ENCODE measurements at regions not wholly inside any gene's neighbourhood (a gene's known extent, or its start where the extent isn't known, plus 50 kb on each side); places are given as distances from the start of the nearest gene placed in this dataset.

DNA sequence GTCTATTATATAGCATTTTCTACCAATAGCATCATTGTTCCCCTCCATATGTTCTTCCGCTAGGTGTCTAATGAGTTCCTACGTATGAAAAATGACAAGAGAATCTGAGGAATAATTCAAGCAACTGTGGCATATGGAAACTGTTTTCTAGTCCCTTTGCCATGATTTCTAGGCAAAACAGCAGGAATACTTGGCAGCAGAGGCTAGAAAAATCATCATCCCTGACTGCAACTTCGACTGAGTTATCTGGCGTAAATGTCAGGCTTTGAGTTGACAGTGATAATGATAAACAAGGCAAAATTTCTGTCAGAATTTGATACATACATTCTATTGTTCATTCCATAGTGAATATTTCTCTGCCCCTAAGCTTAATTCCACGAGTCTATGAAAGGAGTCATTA is 572.8 kb upstream of the USP15 start:
- no peak for DNase-seq

DNA sequence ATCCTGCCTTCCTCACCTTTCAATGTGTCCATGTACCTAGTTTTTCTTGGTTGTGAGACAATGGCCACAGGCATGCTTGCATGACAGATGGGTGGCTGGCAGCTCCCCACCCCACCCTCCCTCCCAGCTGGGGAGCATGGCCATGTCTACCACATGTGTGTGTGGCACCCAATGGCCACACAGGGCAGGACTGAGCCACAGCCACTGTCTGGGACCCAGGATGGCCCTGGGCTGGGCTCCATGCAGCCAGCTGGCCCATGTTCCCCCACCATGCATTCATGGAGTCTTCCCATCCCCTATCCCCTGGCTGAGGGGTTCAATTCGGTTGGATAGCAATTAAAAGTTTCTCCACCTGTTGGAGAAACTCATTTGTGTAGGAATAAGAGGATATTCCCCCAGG is 566.0 kb upstream of the USP15 start:
- no peak for DNase-seq

DNA sequence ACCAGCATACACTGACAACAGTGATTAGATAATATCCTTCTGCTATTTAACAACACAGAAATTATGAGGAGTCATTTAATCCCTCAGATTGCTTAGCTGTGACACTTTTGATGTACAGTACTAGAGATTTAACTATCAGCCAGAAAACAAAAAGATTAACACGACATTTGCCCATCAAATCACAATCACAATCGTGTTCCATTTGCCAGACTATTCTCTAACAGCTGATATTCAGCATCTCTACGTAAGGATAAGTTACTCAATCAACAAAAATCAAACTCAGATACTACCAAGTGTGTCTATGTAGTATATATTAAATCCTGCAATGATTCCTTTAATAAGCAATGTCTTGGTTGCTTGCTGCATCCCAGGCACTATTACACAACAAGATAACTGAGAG is 558.7 kb upstream of the USP15 start:
- no peak for DNase-seq

DNA sequence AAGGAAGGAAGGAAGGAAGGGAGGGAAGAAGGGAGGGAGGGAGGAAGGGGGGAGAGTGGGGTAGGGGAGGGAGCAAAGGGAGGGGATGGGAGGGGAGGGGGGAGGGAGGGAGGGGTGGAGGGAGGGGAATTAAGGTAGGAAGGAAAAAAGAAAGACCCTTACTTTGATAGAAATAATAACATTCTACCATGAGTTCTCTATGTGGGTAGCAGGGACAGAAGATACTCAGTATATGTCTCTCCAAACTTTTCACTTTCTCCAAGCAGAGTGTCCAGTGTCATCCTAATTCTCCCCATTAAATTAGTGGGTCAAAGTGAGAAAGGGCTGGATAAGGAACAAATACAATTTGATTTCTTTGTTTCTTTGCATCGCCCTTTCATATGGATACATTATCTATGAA is 553.4 kb upstream of the USP15 start:
- DNase-seq, result no peak

DNA sequence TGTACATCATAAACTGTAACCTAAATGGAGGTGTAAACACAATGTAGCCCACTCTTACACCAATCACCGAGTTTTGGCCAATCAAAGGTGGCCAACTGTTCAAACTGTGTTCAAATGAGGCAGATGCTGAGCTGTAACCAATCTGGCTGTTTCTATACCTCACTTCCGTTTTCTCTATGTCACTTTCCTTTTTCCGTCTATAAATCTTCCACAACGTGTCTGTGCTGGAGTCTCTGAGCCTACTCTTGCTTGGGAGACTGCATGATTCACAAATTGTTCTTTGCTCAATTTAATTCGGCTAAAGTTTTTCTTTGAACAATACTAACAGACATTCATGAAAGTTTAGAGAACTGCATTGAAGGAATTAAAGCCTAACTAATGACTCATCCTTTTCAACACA is 547.1 kb upstream of the USP15 start:
- no peak for DNase-seq

DNA sequence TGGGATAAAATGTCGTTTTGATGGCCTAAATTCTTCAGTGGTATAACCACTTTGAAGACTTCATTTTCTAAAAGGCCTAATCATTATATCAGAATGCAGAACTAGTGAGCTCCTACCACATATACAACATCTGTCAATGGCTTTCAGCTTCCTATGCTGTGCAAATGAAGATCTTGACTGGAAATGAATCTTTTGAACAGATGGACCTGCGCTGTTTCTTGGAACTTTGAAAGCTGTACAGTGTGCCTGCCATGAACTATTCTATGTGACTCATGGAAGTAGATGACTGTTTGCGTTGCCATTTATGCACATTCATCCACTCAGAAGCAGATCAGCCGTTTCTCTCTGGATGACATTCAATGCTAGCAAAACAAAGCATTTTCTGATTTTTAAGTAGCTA is 542.2 kb upstream of the USP15 start:
- DNase-seq, result no peak

DNA sequence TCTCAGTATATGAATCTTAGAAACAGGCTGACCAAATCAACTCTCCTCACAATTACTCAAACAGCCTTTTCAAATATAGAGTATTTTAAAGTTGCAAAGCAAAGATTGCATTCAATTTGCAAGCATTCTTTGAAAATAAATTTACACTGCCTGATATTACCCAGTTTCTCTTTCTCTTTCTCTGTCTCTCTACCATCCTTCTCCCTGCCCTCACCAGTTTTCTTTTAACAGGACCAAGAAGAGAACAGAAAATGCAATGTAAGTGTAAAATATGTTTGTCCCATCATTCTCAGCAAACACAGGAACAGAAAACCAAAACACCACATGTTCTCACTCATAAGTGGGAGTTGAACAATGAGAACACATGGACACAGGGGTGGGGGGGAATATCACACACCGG is 520.3 kb upstream of the USP15 start:
- no peak for DNase-seq

DNA sequence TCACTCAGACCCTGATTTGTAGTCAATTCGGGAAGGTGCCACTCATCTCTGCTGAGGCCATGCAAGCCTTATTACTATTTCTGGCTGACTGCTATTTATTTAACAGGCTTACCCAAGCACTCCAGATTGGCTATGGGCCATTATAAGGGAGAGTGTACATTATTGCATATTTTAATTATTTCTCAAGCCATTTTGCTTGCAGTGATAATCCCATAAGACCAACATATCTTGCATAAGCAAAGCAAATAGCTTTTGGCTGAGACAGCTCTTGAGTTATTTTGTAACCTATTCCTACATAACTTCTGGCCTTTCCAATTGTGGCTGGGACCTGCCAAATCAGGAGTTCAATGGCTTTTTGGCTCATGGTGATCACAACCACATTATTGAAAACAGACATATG is 509.6 kb upstream of the USP15 start:
- DNase-seq, result no peak

DNA sequence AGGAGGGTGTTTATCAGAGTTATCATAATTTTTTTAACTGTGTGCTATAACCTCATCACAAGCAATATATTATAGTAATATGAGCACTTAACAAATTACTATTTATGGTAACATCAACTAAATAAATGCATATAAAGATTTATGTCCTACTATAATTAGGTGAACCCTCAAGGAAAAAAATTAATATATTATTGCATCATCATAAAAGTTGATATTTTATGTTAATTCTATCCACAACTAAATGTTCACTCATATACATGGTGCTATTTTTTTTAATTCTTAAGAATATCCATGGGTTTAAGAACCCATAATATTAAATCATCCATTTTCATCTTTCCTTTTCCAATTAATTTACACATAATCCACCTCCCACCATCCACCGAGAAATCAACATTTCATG is 506.0 kb upstream of the USP15 start:
- DNase-seq, result no peak

DNA sequence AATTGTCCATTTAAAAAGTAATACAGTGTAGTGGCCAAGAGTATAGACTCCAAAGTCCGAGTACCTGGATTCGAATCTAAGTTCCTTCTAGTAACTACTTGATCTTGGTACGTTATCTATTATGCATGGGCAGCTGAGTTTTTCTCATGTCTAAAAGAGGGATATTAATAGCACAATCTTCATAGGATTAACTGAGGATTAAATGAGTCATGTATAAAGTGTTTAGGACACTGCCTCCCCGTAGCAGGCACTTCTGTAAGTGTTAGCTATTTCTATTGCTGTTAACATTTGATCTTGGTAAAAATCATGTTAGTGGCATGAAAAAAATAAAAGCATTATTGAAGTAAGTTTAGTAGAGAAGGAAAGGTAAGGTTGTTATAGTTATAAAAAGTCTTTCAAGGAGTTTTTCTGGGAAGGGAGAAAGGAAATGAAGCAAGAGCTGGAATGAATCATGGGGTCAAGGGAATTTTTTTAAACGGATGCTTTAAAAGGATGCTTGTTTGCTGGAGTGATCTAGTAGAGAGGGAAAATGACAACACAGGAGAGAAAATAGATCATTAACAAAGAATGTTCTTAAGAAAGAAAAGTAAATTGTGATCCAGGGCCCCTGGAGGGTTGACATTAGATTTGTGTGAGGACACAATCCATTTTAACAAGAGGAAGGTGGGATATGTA is 502.2 kb upstream of the USP15 start:
- no peak for DNase-seq

DNA sequence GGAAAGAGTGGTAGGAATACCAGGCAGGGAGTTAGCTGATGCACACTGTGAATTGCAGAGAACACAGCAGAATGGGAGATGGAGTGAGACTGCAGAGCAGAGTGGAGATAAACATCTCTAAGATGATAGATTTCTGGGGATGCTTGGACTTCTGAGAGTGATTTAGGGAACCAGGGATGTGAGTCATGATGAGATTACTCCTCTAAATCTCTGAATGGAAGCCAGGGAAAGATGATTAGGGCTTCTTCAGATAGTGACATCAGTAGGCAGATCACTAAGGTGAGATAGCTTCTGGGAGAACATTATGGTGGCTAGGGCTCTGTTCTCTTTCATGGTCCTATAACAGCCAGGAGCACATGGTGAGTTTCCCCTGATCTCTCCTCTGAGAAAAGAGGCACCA is 501.5 kb upstream of the USP15 start:
- DNase-seq, result no peak

DNA sequence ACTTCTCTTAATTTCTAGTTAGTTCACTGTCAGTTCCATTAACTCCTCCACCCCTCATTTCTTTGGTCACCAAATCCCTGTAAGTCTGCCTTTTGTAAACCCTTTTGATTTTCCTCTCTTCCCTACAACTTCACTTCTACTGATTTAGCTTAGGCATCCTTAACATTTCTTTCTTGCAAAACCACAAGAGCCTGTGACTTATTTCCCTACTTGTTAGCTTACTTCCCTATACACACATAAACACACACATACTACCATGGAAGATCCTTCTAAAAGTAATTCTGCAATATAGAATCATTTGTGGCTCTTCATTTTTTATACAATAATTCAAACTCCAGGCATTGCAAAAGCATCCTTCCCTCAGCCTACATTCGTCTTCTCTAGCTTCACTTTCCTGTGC is 494.3 kb upstream of the USP15 start:
- no peak for DNase-seq

DNA sequence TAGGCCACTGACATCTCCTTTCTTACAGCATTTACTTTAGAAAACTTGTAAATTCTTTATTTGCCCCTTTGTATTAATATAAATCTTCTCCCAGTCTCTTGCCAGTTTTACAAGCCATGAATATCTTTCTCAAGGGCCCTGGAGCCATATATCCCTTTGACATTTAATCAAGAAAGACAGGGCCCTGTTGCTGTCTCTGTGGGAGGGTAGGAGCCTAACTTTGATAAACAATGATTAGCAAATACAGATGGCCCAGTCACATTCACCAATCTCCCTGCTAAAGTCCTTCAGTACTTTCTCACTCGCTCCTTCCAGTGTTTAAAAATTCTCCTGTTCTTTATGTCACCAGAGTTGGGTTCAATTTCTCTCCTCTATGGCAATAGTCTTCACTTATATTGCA is 479.8 kb upstream of the USP15 start:
- no peak for DNase-seq

DNA sequence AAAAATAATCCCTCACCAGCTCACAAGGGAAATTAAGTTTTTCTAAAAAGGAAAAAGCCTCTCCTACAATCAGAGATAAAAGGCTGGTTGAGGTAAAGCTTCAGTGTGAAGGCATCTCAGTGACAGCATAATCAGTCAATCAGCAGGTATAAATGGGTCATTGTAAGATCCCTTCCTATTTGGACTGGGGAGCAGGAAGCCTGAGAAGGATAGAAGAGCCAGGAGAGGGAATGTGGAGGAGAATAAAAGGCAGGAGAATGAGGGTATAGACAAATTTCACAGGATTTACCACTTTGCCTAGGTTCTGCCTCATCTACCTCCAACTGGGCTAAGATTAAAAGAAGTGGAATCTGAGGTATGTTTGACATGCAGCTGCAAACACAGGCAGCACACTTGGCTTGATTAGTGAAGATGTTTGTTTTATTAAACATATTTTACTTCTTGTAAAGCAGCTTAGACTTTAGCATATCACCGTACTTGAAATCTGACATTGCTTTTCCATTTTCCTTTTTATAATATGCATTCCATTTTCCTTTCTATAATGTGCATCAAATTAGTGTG is 479.1 kb upstream of the USP15 start:
- DNase-seq, result no peak

DNA sequence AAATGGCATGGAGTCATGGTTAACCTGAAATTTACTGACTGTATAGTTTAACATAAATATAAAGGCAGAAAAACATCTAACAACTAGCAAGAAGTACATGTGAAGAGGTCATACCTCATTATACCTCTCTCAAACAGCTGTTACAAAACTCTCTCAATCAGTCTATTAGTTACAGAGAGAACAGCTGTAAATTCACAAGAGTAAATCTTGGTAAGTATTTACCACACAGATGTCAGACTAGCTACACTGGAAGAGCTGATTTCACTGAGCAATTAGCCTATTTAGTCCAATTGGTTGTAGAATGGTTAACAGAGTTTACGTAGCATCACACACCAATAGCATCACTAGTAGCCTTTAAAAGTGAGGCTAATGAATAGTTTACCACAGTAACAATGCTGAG is 463.4 kb upstream of the USP15 start:
- DNase-seq, result no peak

DNA sequence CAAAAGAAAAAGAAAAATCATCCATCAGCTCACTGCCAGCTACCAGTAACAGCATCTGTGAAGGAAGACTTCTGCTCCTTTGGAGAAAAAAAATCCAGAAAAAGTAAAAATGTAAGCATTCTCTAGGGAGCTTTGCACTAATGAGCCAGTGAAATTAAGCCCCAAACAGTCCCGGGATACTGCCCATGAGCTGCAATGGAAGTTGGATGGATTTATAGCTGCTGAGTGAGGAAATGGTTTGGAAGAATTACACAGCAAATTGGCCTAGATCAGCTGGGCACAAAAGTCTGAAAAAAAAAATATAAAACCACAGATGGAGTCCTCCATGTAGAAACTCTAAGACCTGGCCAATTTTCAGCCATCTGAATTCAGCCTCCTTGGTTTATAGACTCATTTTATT is 462.9 kb upstream of the USP15 start:
- no peak for DNase-seq

DNA sequence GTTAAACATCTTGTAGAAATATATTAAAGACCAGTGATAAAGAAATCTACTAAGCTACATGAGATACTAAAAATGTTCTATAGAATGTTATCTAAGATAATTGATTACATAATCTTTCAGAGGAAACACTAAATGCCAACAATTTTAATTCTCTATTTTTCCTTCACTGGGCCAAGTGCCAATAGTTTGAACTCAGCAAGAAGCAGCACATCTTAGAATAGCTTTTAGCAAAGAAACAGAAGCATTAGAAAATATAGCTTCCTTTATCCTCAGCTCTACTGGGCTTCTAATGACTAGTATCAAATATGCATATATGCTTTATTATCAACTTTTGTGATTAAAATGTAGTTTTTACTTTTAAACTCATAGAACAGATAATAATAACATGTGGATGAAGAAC is 461.4 kb upstream of the USP15 start:
- no peak for DNase-seq

DNA sequence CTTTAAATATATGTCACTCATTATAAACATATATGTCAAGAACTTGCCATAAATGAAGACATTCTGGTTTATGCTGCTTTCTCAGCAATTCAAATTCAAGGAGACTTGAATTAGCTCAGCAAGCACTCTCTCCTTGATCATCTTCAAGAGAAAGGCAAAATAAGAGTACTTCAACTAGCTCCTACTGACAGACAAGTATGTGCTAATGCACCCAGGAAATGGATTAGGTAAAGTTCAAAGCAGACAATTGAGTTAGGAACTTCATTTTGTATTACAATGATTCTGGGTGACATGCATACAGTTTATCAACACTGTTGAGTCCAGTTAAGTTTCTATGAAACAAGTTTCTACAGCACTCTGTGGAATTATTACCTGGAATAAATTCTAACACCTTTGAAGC is 455.9 kb upstream of the USP15 start:
- no peak for DNase-seq

DNA sequence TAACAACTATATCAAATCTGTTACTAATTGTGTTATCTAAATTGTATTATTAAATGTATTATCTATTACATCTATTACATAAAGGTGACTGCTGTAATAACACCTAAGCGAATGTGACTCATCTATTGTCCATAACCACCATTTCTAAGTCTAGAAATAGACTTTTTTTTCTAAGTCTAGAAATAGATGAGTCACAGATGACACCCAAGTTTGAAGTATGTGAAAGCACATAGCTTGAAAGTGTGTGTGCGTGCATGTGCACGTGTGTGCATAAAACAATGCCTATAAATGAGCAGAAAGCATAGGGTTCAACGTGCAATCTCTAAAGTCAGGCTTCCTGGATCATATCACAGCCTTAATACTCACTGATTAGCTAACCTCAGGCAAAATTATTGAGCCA is 451.3 kb upstream of the USP15 start:
- DNase-seq, result no peak

DNA sequence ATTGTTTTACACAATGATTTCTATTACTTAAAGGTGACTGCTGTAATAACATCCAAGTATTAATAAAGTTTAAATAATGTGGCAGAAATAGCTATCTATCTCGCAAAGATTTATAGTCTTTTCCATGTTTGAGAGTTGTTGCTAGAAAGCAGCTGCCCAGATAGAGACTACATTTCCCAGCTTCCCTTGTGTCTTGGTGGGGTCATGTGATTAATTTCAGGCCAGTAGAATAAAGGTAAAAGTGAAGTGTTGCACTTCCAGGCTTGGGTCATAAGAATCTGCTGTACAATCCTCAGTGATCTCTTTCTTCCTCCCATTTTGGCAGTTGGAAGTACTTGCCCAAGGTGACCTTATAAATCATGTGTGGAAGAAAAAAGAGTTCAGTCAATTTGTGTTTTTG is 449.7 kb upstream of the USP15 start:
- no peak for DNase-seq

DNA sequence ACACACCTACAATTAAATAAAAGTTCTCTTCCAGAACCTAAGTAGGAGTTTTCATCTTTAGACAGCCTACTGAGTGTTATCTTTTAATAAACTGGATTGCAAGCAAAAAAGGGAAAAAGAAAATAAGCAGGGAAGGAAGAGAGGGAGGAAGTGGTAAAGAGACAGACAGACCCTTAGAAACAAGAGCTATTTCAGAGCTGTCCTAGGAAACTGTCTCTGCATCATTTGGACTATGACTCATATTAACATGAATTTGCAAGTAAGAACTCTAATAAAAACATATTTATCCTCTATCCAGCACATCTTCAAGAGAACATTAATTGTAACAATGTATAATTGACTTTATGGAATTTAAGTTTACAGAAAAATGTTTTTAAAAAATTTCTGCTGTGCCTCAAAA is 438.8 kb upstream of the USP15 start:
- no peak for DNase-seq

DNA sequence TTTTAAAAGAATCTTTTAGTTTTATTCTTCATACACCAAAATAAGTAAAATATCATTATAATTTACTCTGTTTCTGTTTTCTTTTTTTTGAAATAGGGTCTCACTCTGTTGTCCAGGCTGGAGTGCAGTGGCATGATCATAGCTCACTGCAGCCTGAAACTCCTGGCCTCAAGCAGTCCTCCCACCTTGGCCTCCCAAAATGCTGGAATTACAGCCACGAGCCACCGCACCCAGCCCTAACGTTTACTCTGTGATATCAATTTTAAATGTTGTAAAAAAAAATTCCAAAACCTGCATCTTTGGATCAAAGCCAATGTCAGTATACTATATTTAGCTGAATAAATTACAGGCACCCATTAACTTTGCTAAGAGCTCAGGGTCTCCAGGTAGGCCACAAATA is 437.1 kb upstream of the USP15 start:
- no peak for DNase-seq

DNA sequence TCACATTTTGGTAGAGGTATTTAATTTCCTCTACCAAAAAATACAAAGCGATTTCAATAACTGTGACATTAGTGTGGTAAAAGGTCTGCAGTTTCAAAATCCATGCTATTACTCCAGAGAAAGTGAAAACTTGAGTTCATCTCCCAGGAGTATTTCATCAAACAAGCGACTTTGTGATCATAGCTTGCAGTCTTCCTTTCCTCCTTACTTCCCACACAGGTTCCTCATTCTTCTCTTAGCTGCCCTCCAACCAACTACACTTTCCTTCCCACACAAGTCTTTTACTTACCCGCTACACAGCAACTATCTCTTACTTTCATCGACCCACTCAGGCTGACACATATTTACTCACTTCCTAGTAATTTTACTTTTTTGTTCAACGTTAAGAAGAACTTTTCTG is 413.4 kb upstream of the USP15 start:
- no peak for DNase-seq

DNA sequence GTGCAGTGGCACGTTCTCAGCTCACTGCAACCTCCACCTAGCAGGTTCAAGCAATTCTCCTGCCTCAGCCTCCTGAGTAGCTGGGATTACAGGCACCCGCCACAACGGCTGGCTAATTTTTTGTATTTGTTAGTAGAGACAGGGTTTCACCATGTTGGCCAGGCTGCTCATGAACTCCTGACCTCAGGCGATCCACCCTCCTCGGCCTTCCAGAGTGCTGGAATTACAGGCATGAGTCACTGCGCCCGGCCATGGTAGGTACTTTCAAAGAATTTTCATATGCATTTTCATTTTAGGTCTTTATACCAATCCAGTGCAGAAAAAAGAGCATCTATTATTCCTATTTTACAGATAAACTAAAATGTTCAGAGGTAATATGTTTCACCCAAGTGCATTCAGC is 411.3 kb upstream of the USP15 start:
- no peak for DNase-seq

DNA sequence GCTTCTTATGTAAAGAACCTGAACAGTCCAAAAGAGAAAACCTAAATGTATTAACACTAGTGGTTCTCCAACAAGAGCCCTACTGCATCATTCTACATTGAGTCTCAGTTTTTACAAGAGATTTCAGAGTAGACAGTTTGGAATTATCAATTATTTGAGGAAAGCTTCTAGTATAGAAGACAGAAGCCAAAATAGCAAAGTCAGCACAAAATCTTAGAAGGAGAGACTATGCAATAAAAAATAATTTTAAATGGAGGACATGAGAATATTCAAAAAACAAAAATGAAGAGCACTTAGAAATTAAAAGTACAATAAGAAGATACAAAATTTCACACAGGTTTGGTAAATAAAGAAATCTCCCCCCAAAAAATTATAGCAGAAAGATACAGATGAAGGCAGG is 406.3 kb upstream of the USP15 start:
- no peak for DNase-seq

DNA sequence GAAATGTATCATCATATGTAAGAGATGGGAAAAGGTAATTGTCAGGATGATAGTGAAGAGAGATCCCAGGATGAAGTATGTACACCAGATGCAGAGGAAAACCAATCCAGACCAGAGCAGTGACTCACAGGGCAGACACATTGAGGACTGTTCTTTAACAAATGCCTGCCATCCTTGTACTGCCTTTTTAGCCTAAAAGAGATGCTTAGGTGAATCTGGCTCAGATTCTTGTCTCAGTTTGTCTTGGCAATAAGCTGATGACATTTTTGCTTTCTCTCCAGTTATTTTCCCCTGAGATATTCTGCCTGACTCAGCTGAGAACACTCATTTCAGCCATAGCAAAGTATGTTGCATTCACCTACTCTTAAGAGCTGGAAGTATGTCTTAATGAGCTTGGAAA is 405.3 kb upstream of the USP15 start:
- no peak for DNase-seq
